IPS-20b (cell line): ENCODE measurements at regions not wholly inside any gene's neighbourhood (a gene's known extent, or its start where the extent isn't known, plus 50 kb on each side); places are given as distances from the start of the nearest gene placed in this dataset.

Experiments
- H3K27ac ChIP-seq: one replicate; pipeline ENCODE4 v1.5.1; 2013; ENCODE audit warnings: low read length
- H3K27me3 ChIP-seq: 2 replicates; pipeline ENCODE4 v1.6.1; 2013; ENCODE audit warnings: mild to moderate bottlenecking, low read length, inconsistent platforms; ENCODE audit not compliant: insufficient read depth
- H3K36me3 ChIP-seq: 2 replicates; pipeline ENCODE4 v1.6.1; 2013; ENCODE audit warnings: low read depth, mild to moderate bottlenecking, inconsistent platforms, low read length, moderate library complexity; ENCODE audit not compliant: insufficient read depth
- H3K4me1 ChIP-seq: 2 replicates; pipeline ENCODE4 v1.6.1; 2013; ENCODE audit warnings: mild to moderate bottlenecking, control low read depth, inconsistent platforms, low read length, moderate library complexity; ENCODE audit not compliant: insufficient read depth
- H3K4me3 ChIP-seq: 2 replicates; pipeline ENCODE4 v1.5.1; 2013; ENCODE audit warnings: mild to moderate bottlenecking, low read length, inconsistent platforms
- H3K9ac ChIP-seq: 2 replicates; pipeline ENCODE4 v1.6.1; 2013; ENCODE audit warnings: low read depth, mild to moderate bottlenecking, inconsistent platforms, low read length, moderate library complexity
- H3K9me3 ChIP-seq: 2 replicates; pipeline ENCODE4 v1.6.1; 2013; ENCODE audit warnings: mild to moderate bottlenecking, low read depth, low read length, inconsistent platforms; ENCODE audit not compliant: insufficient read depth

DNA sequence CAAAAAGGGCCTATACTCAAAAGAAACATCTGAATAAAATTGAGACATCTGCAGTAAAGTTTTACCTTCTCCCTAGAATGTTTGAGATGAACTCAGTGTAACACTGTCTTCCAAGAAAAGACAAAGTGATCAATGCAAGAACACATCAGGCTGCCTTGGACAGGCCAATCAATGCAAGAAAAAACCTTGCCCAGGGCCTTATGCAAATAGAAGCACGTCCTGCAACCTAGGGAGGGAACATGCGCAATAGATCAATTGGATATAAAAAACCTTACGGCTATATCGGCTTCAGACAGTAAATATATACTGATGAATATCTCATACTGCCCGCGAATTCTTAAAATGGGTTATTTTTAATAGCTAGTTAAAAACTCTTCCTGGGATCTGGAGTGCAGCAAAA is 66.4 kb upstream of the POU5F2 start:
- H3K4me1 ChIP-seq: no peaks in the 10 kb centered on the region
- H3K9ac ChIP-seq: no peak overlapping the region
- no peaks in the 10 kb centered on the region for H3K9me3 ChIP-seq
- H3K27me3 ChIP-seq: no peaks in the 10 kb centered on the region
- no peaks in the 10 kb centered on the region for H3K36me3 ChIP-seq
- no peak overlapping the region for H3K27ac ChIP-seq
- H3K4me3 ChIP-seq: no peak overlapping the region

GRCh38 chr5:93805616-93806379 is 64.4 kb upstream of the POU5F2 start:
- H3K36me3 ChIP-seq: no peaks in the 10 kb centered on the region
- no peak overlapping the region for H3K9ac ChIP-seq
- H3K27ac ChIP-seq: no peak overlapping the region
- no peaks in the 10 kb centered on the region for H3K9me3 ChIP-seq
- H3K4me3 ChIP-seq: no peak overlapping the region
- no peaks in the 10 kb centered on the region for H3K27me3 ChIP-seq
- peaks cover 4% of the 10 kb centered on the region; the same call in 1 of the 2 replicates for H3K4me1 ChIP-seq

DNA sequence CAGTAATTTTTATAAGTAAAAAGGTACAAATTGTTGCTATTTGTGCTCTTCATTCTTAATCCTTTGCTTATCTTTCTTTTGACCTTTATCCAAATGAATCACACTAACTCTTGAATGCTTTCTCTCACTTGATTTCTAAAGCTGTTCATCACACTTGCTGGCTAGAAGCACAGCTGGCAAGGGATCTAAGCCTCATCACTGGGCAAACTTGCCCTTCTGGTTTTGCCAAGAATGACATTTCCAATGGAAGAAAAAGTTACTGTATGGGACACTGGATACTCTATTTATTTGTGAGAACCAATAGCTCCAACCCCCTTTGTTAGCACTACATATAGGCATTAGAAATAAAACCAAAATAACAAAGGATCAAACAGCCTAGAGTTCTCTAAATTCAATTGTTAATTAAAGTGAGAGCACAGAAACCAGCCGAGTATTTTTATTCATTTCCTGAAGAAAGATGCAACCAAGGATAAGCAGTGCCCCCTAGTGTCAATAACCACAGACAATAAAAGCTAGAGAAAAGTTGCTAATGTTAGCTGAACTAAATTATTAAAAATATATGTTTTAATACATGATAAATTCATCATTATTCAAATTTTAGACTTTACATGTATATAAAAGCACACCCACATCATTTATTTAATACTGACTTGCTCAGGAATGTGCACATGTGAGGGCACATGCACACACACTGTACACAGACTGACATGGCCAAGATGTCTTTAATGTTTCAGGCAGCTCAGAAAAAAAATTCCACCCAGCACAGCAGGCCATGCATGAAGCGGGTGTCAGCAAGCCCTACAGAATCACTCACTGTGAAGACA is 59.8 kb upstream of the POU5F2 start:
- H3K27me3 ChIP-seq: no peaks in the 10 kb centered on the region
- no peaks in the 10 kb centered on the region for H3K36me3 ChIP-seq
- peaks cover 9% of the 10 kb centered on the region; the same call in 1 of the 2 replicates for H3K4me1 ChIP-seq
- no peak overlapping the region for H3K9ac ChIP-seq
- no peak overlapping the region for H3K27ac ChIP-seq
- no peaks in the 10 kb centered on the region for H3K9me3 ChIP-seq
- no peak overlapping the region; the same call in 1 of the 2 replicates for H3K4me3 ChIP-seq

GRCh38 chr5:93794954-93795353 is 53.6 kb upstream of the POU5F2 start:
- H3K9ac ChIP-seq: no peak overlapping the region
- no peak overlapping the region for H3K4me3 ChIP-seq
- peaks cover 2% of the 10 kb centered on the region; the same call in 1 of the 2 replicates for H3K4me1 ChIP-seq
- no peaks in the 10 kb centered on the region for H3K27me3 ChIP-seq
- H3K9me3 ChIP-seq: no peaks in the 10 kb centered on the region
- no peak overlapping the region for H3K27ac ChIP-seq
- no peaks in the 10 kb centered on the region for H3K36me3 ChIP-seq

DNA sequence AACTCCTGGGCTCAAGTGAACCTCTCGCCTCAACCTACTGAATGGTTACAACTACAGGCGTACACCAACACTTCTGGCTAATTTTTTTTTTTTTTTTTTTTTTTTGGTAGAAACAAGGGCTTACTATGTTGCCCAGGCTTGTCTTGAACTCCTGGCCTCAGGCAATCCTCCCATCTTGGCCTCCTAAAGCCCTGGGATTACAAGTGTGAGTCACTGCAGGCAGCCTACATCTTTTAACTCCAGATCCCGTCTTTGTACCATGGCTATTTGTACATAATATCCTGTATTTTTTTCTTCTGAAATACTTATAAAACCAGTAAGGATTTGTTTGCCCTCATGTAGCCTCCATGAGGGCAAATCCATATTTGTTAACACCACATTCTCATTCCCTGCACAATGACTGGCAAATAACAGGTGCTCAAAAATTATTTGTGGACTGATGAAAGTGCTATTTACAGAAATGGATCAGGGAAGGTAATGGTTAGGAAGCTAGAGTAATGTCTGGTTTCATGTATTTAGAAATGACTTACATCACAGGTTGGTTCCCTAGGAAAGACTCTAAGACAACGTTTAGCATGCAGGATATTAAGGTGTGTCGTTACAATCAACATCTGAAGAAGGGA is 51.9 kb upstream of the POU5F2 start:
- Histone ChIP-seq H3K36me3 (no peaks in the 10 kb centered on the region), H3K27ac (no peak overlapping the region), H3K4me3 (no peak overlapping the region), H3K27me3 (no peaks in the 10 kb centered on the region), H3K9ac (no peak overlapping the region), H3K9me3 (no peaks in the 10 kb centered on the region), H3K4me1 (peaks cover 2% of the 10 kb centered on the region; the same call in 1 of the 2 replicates)

GRCh38 chr5:93791518-93791972 is 50.1 kb upstream of the POU5F2 start:
- H3K9ac ChIP-seq: no peak overlapping the region
- no peaks in the 10 kb centered on the region for H3K36me3 ChIP-seq
- H3K4me1 ChIP-seq: peaks cover 2% of the 10 kb centered on the region; the same call in 1 of the 2 replicates
- H3K27ac ChIP-seq: no peak overlapping the region
- no peaks in the 10 kb centered on the region for H3K27me3 ChIP-seq
- no peak overlapping the region for H3K4me3 ChIP-seq
- H3K9me3 ChIP-seq: no peaks in the 10 kb centered on the region
